ENCODE measurements at regions not wholly inside any gene's neighbourhood (a gene's known extent, or its start where the extent isn't known, plus 50 kb on each side); places are given as distances from the start of the nearest gene placed in this dataset.
"Not testable (repeated sequence)": the region's sequence is repeated elsewhere in the genome, so short reads cannot be mapped to it uniquely, and the experiment has no call there.

DNA sequence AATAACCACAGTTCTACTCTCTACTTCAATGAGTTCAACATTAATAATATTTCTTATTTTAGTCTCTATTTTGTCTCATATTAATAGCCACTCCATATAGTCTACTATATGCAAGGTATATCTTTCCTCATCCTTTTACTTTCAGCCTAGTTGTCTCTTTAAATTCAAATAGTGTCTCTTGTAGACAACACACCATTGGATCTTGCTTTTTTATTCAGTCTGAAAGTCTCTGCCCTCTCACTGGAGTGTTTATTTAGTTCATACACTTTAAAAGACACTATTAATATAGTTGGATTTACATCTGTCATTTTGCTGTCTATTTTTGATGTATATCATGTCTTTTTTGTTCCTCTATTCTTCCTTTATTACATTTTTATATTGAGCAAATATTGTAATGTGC is 103.5 kb downstream of the RFPL4B start:
- Histone ChIP-seq H3K27ac (no peak overlapping the region), H3K4me3 (no peak overlapping the region)

DNA sequence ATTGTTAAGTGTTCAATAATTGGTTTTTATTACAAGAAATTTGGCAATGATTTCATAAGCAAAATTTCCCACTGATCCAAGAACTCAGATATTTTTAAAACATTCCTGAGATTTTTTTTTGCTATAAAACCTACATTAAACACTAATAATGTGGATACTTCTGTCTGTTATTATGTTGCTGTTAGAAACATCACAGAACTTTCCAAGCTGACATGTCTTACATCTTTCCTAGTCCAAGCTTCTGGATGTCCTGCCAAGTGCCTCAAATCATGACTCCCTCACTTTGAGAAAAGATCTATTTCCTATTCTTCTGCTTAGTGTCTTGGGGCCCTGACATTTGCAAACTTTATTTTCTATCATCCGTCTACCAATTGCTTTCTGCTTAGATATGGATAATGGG is 110.8 kb downstream of the RFPL4B start:
- H3K27ac ChIP-seq: no peak overlapping the region
- no peak overlapping the region for H3K4me3 ChIP-seq

DNA sequence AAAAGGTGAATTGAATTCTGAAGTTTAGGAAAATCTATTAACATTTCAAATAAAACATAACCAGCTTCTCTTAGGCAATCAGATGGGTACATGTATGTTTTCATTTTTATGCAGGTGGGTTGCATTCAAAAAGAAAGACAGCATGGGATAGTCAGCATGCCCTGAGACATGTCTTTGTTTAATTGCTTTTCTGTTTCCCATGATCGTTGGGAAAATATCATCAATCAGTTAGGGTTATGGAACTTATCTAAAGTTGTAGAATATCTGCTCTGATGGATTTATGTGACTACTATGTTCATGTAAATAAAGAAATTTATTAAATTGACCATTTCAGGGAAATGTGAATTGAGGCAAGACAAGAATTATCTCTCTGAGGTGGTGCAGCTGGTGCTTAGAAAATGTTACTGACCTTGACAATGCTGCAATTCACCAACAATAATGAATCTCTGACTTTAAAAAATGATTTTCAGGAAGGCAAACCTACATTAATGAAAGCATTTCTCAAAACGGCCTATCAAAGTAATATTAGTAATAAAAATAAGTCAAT is 112.7 kb downstream of the RFPL4B start:
- Histone ChIP-seq H3K4me3 (no peak overlapping the region), H3K27ac (no peak overlapping the region)

DNA sequence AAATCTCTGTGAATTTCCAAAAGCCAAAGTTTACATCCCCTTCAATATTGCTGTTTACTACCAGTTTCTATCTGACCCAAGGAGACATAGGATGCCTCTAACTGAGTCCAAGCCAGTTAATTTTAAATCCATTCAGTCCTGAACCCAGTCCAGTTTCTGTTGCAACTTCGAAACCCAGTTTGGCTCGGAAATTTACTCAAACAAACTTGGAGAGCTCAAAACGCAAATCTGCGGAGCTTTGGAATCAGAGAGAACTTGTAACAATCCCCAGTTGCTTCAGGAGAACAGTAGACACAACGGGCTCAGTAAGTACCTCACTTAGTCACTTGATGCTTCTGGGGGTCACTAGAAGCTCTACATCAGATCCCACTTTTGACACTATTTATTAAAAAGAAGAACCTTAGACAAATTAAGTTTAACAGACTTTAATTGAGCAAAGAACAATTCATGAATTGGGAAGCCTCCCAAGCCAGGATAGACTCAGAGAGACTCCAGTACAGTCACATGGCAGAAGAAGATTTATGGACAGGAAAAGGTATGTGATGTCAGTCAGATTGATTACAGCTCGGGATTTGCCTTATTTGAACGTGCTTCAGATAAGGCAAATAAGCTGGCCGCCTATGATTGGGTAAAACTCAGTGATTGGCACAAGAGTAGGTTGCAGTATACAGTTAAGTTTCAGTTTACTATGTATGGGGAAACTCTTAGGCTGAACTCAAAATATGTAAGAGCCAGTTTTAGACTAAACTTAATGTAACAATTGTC is 118.0 kb downstream of the RFPL4B start:
- Histone ChIP-seq H3K27ac (no peak overlapping the region), H3K4me3 (no peak overlapping the region)

DNA sequence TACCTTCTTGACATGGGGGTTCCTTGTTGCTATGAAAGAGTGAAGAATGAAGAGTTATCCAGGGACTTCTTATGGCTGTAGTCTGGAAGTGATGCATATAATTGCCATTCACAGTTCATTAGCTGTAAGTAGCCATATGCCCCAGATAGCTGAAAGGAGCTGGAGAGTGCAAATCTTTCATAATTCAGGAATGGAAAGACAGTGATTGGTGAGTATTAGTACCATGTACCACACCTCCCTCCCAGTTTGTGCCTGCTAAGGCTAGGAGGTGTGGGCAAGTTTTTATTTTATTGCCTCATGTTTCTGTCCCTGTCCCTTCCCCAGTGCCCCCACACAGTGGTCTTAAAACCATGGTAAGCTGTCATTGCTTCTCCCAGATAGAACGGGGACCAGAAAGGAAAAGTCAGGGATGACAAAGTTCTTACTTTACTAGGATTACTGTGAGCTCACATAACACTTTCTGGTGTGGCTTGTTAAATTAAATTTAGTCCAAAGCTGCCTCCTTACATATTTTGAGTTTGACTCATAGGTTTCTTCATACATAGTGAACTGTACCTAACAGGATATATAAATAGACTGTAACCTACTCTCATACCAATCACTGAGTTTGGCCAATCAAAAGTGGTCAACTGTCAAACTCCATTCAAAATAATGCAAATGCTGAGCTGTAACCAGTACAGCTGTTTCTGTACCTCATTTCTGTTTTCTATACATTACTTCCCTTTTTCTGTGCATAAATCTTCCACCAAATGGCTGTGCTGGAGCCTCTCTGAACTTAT is 119.4 kb downstream of the RFPL4B start:
- Histone ChIP-seq H3K4me3 (no peak overlapping the region), H3K27ac (no peak overlapping the region)

DNA sequence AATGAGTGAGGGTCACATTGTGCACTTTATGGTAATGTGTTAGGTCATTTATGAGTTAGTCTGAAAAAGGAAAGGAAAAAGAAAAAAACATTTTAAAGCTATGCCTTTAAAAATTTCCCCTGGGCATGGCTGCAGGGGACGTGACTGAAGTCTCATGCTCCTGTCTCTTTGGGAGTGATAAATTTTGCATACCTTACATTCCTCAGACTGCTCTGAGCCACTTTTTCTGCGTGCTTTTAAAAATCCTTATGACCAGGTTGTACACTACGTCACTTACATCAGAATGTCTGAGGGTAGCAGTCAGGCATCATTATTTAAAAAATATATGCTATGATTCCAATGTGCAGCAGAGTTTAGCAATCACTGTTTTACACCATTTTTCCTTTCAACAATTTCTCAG is 121.2 kb downstream of the RFPL4B start:
- no peak overlapping the region for H3K4me3 ChIP-seq
- H3K27ac ChIP-seq: no peak overlapping the region

DNA sequence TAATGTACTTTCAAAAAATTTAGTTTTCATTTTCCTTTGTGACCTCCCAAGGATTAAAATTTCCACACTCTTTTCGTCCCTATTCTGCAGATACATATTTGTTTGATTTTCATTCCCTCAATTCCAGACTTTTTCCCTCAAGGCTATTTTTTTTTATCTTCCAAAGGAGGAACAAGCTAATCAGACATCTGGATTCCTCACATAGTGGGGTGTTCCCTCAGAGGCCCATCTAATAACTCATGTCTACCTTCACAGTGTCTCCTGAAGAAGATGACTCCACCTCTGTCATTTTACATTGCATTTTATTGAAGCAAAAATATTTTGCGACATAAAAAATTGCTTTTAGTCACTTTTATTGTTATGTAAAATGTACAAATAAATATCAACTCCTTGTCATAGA is 122.2 kb downstream of the RFPL4B start:
- Histone ChIP-seq H3K4me3 (no peak overlapping the region), H3K27ac (no peak overlapping the region)

DNA sequence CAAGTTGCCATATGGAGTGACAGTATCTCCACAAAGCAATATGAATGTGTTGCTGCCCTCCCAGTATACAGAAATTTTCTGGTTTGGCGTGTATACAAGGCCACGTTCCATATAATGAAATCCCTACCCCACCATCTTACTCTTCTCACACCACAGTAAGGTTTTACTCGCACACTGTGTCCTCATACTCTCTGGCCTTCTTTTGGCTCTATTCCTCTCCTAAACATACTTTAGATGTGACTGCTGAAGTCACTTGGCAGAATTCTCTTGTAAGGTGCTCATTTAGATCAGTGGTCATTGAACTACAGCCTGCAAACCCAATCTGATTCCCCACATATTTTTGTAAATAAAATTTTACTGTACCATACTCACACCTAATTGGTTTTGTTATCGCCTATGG is 123.2 kb downstream of the RFPL4B start:
- no peak overlapping the region for H3K27ac ChIP-seq
- H3K4me3 ChIP-seq: no peak overlapping the region

DNA sequence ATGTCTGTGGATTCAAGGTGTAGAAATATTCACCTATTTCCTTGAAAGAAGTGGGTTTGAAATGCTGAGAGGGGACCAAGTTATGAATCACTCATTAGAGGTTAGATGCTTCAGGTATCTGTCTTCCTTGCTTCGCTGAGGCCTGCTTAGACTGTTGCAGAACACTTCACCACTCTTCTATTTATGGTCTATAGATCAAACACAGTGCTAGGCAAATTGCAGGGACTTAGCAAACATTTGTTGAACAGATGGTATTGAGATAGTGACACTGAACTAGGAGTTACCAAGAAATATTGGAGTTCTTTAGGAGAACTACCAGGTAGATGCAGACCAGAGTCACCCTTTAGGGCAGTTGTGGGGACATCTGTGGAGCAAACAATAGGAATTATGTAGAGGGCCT is 123.8 kb downstream of the RFPL4B start:
- no peak overlapping the region for H3K27ac ChIP-seq

DNA sequence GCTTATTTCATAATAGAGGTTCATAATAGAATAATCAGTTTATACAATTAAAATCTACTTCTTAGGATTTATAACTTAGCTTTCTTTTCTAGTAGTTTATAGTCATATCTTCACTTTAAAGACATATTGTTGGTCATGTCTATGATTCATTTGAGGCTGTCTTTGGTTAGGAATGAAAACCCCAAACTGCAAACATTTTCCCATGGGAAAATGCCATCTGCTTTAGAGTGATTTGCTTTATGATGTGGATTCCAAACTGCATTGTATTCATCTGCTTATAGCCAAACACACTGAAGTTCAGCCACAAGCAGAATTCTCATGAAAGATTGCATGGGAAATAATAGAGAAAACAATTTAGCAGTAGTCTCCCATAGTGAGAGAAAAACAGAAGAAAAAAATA is 128.0 kb downstream of the RFPL4B start:
- Histone ChIP-seq H3K4me3 (no peak overlapping the region), H3K27ac (no peak overlapping the region)

More for the DNA sequence above, 123.8 kb downstream of the RFPL4B start:
- no peak overlapping the region for H3K4me3 ChIP-seq

DNA sequence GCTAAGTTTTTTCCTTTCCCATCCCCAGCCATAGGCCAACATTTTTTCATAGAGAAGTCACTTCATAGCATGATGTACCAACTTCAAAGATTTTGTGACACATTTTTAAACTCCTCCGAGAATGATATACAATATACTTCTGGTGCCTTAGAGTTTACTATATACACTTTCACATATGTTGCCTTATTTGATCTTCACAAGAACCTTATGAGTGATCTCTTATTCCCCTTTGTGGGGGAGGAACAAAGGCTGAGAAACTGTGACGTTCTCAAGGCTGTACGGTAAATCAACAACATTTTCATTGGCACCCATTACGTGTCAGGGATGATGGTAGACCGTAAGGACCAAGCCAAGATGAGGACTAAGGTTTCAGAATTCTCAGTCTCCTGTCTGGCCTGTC is 130.0 kb downstream of the RFPL4B start:
- Histone ChIP-seq H3K27ac (no peak overlapping the region), H3K4me3 (no peak overlapping the region)

DNA sequence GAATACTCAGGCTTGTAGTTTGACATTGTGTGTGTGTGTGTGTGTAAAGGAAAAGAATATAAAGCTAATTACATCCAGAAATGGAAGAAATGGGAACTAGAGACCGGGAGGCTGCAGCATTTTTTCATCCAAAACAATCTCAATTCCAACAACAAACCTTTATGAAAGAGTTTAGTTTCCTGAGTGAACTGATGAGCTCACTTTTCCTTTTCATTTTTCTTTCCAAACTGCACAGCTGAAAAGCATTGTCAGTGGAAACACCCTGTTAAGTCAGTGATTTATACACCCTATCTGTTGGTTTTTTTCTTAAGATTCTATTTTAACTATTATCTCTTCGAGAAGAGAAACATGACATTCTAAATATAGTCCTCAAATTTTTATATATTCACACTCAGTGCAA is 130.9 kb downstream of the RFPL4B start:
- H3K4me3 ChIP-seq: no peak overlapping the region
- H3K27ac ChIP-seq: no peak overlapping the region

DNA sequence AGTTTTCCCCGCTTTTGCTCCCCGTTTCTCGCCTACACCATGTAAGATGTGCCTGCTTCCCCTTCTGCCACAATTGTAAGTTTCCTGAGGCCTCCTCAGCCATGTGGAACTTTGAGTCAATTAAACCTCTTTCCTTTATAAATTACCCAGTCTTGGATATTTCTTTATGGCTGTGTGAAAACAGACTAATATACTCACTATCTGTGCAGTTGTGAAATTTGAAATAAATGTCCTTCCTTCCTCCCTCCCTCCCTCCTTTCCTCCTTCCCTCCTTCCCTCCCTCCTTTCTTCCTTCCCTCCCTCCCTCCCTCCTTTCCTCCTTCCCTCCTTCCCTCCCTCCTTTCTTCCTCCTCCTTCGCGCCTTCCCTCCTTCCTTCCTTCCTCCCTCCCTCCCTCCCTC is 132.8 kb downstream of the RFPL4B start:
- not testable (repeated sequence) for H3K27ac ChIP-seq, H3K4me3 ChIP-seq

DNA sequence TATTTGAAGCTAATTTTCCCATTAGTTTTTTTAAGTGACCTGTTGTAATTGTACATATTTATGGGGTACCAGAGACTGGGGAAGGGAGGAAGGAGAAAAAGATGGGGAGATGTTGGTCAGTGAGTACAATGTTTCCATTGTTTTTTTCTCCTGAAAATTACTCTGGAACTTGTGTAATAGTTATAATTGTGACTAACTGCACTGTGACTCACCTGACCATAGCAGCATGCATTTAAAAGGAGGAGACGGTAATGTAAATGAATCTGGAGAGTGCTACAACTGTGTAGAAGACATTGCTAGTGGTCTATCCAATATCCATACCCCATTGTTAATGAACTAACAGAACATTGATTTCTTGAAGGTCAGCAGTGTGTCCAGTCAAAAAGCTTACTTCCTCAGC is 133.4 kb downstream of the RFPL4B start:
- H3K4me3 ChIP-seq: no peak overlapping the region
- no peak overlapping the region for H3K27ac ChIP-seq

DNA sequence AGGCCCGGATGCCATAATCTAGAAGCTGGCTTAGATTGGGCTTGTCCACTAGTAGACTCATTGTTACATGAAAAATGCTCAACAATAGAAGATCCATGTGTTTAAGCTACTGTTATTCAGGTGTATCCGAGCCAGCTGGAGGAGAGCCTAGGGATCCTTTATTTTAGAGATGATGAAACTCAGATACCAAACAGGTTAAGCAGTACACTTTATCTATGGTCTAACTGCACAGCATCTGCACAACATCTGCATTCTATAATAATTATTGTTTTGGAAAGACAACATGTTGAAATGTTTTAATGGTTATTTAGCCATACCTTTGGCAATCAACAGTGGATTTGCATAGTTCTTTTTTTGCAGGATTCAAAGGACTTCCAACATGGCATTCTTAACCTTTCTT is 134.1 kb downstream of the RFPL4B start:
- no peak overlapping the region for H3K4me3 ChIP-seq
- no peak overlapping the region for H3K27ac ChIP-seq

DNA sequence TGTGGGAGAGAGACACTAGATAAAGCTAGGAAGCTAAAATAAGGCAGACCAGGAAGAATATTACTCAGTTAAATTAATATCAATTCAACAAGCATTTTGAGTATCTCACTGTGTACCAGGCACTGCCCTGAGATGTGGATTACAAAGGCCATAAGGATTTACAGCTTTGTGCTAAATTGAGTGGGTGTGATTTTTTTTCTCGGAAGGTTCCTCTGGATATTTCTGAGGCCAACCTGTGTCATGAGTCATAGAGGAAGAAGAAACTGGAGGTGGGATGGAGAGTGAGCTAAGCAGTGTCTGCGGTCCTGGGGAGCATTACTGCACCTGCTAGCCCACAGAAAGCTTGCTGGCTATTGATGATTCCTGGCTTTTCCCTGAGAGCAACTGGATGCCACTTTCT is 135.2 kb downstream of the RFPL4B start:
- Histone ChIP-seq H3K27ac (no peak overlapping the region), H3K4me3 (no peak overlapping the region)

DNA sequence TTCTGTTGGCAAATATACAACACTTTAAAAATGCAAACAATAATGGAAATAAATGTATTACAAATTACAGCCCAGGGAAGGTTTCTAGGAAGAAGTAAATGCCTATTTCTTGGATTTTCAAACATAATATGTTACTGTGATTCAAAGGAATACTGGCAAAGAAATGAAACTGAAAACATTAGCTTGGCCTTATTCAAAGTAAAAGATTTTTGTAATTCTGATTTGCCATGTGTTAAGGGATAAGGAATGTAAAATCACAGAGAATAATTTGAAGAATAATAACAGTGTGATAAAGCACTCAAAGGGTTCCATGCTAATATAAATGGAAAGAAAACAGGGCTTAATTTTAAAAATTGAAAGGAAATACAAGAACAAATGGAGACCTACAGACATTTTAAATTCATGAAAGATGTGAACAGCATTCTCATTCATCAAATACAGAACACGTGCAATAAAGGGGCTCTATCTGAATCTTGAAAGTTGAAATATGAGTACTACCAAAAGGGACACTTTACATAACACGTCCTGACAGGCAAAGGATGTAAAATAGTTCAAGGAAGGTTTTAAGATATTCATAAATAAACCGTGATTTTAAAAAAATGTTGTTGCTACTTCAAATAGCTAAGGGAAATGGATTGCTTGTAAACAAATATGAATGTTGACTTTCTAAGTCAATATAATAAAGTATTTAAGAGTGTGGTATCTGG is 138.1 kb downstream of the RFPL4B start:
- H3K27ac ChIP-seq: no peak overlapping the region
- H3K4me3 ChIP-seq: no peak overlapping the region

DNA sequence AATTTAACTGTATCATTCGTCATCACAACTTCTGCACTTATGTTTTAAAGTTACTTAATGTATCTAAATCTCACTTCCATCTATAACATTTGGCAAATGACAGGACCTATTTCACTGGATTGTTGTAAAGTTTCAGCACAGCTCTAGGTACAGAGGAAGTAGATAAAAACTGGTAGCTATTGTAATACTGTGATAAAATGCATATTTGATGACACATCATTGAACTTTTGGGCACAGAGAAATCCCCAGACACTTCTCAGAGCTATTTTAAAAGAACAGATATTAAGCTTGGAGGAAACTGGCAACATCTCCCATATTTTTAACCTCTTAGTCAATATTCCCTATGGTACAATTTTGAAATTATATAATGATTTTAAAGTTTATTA is 138.7 kb downstream of the RFPL4B start:
- Histone ChIP-seq H3K27ac (no peak overlapping the region), H3K4me3 (no peak overlapping the region)

DNA sequence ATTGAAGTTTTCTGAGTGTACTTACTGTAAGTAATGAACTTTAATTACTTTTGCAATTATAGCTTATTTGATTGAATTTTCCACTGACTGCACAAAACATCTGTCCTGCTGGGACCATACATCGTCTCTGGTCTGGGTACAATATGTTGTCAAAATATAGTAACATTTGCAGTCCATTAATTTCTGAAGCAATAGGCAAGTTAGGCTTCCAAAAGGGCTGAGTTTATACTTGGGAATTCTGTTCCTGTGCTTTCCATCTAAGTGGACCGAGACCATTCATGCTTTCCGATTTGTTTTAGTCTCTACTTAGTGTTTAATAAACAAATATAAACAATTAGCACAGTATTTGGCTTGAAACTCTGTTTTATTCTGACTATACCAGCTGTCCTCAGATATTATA is 139.3 kb downstream of the RFPL4B start:
- Histone ChIP-seq H3K27ac (no peak overlapping the region), H3K4me3 (no peak overlapping the region)

DNA sequence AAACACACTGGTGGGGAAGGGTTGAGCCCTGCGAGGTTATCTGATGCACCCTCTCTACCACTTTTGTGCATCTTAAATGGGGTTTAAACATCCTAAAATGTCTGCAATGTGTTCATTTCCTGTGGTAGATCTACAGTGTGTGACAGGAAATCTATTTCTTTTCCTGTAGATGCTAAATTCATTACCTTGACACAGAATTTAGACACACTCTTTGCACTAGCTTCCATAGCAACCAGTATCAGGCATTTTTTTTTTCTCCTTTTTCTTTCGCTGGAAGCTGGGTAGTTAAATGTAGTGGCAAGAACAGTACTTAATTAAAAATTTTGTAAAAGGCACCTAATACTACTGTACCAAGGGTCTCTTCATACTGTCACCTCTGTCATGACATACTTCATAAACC is 141.1 kb downstream of the RFPL4B start:
- Histone ChIP-seq H3K27ac (no peak overlapping the region), H3K4me3 (no peak overlapping the region)

DNA sequence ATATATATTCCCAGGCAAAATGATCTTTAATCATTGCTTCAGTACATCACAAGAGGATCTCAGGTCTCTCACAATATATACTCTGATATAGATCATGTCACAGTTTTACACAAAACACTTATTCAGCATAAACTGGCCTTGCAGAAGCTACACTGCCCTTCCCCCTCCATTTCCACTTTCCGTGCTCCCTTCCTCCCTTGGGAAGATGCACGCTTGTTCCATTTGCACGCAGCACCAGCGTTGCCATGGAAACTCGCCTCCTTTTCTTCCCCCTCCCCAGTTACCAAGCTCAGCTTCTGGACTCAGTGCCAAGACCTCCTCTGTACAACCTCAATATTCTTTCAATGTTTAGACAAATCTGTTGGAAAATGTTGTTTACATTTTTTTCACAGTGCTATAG is 154.6 kb downstream of the RFPL4B start:
- no peak overlapping the region for H3K4me3 ChIP-seq
- no peak overlapping the region for H3K27ac ChIP-seq
